ENCODE measurements at regions not wholly inside any gene's neighbourhood (a gene's known extent, or its start where the extent isn't known, plus 50 kb on each side); places are given as distances from the start of the nearest gene placed in this dataset.

- TF ChIP-seq CTCF (IDR thresholded peaks at IDR 0.05; ENCODE audit: poor library complexity) (peak; percentile 80), EZH2phosphoT487 (IDR thresholded peaks at IDR 0.05; ENCODE audit: low read depth, severe bottlenecking, unreplicated experiment) (no peak), EZH2 (IDR thresholded peaks at IDR 0.05; ENCODE audit: borderline replicate concordance) (no peak)
Observed at GRCh38 chr5:148740966-148741742, 85.3 kb upstream of the ADRB2 start.

Data from hepatocyte (in vitro differentiated cells).